MM.1S (cell line): ENCODE measurements at regions not wholly inside any gene's neighbourhood (a gene's known extent, or its start where the extent isn't known, plus 50 kb on each side); places are given as distances from the start of the nearest gene placed in this dataset.

Experiments
- EZH2 ChIP-seq: fragments of 300-600 bp; sonication (generic); optimal IDR thresholded peaks from 2 replicates; pipeline ENCODE3; 2017; ENCODE audit warnings: low read depth, mild to moderate bottlenecking, antibody characterized with exemption, low read length, mixed read lengths
- TF ChIP-seq, protein P1 (sequence below): fragments of 300-600 bp; sonication (generic); IDR thresholded peaks from 2 replicates; pipeline ENCODE4 v1.5.1; 2016; ENCODE audit warnings: antibody characterized with exemption, low read length, mixed read lengths

DNA sequence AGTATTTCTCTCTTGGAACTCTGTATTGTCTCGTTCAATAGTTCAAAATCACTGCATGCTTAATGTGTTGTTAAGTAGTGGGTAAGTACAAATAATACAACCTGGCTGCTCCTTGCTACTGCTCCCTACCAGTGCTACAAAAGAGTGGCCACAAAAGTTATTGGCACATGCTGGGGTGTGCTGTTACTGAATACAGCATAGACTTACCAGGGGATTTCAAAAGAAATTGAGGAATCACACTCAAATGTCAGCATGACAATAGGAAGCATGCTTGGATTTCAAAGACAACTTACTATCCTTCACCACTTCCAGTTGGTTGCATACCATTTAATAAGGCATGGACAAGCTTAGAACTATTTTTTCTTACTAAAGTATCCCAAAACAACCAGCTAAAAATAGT, 1041.3 kb upstream of the SPRY2 start:
- no peak for TF ChIP-seq EZH2
- TF ChIP-seq, protein P1, sequence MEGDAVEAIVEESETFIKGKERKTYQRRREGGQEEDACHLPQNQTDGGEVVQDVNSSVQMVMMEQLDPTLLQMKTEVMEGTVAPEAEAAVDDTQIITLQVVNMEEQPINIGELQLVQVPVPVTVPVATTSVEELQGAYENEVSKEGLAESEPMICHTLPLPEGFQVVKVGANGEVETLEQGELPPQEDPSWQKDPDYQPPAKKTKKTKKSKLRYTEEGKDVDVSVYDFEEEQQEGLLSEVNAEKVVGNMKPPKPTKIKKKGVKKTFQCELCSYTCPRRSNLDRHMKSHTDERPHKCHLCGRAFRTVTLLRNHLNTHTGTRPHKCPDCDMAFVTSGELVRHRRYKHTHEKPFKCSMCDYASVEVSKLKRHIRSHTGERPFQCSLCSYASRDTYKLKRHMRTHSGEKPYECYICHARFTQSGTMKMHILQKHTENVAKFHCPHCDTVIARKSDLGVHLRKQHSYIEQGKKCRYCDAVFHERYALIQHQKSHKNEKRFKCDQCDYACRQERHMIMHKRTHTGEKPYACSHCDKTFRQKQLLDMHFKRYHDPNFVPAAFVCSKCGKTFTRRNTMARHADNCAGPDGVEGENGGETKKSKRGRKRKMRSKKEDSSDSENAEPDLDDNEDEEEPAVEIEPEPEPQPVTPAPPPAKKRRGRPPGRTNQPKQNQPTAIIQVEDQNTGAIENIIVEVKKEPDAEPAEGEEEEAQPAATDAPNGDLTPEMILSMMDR, result no peak
